GM20000 (cell line): ENCODE measurements at regions not wholly inside any gene's neighbourhood (a gene's known extent, or its start where the extent isn't known, plus 50 kb on each side); places are given as distances from the start of the nearest gene placed in this dataset.
"Not testable (repeated sequence)": the region's sequence is repeated elsewhere in the genome, so short reads cannot be mapped to it uniquely, and the experiment has no call there.

Source experiments
- DNase-seq: peaks from one replicate; pipeline ENCODE4 v3.0.0; 2012; ENCODE audit warnings: low spot score
- TF ChIP-seq, protein P1 (sequence below): IDR thresholded peaks from 2 replicates; pipeline ENCODE4 v1.5.1; 2012; ENCODE audit warnings: mild to moderate bottlenecking, control low read depth; ENCODE audit errors: extremely low read depth, missing control alignments

DNA sequence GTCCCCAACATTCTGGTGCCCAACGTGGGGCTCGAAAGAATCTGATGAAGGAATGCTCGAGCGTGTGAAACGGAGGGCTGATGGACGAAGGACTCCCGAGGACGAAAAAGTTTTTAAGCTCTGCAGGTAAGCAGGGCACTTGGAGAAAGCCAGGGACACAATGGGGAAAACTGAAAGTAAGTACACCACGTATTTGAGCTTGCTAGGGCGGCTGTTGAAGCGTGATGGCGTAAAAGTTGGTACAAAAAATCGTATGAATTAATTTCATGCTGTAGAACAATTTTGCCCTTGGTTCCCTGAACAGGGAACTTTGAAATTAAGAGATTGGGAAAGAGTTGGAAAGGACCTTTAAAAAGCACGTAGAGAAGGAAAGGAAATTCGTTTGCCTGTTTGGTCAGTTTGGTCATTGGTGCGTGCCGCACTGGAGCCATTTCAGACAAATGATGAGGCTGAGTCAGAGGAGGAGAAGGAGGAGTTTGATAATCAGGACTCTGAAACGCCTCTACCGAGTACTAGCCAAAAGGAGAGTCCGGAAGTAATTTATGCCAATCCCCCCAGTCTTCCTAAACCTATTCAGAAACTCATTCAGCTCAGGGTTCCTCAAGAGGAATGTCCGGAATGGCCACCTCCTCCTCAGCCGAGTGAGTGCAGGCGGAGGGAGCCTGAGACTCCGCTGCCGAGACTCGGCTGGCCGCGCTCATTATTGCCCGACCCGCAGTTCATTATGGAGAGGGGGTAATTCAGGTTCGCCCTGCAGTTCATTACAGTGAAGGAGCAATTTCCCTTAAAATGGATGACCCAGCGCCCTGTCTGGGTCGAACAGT lies 59.2 kb upstream of the PRSS16 start:
- TF ChIP-seq, protein P1, sequence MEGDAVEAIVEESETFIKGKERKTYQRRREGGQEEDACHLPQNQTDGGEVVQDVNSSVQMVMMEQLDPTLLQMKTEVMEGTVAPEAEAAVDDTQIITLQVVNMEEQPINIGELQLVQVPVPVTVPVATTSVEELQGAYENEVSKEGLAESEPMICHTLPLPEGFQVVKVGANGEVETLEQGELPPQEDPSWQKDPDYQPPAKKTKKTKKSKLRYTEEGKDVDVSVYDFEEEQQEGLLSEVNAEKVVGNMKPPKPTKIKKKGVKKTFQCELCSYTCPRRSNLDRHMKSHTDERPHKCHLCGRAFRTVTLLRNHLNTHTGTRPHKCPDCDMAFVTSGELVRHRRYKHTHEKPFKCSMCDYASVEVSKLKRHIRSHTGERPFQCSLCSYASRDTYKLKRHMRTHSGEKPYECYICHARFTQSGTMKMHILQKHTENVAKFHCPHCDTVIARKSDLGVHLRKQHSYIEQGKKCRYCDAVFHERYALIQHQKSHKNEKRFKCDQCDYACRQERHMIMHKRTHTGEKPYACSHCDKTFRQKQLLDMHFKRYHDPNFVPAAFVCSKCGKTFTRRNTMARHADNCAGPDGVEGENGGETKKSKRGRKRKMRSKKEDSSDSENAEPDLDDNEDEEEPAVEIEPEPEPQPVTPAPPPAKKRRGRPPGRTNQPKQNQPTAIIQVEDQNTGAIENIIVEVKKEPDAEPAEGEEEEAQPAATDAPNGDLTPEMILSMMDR = no peak
- DNase-seq = peak; percentile 61

DNA sequence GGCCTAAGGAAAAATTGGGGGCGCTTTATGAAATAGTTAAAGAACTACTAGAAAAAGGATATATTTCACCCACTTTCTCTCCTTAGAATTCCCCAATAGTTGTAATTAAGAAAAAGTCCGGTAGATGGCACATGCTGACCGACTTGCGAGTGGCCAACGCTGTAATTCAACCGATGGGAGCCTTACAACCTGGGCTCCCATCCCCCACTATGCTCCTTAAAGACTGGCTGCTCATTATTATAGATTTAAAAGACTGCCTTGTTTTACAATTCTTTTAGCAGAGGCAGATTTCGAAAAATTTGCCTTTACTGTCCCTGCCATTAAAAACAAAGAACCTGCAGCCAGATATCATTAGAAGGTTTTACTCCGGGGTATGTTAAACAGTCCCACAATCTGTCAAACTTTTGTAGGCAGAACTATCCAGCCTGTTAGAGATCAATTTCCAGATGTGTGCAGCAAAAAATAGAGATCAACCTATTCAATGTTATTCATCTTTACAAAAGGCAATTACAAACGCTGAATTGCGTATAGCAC lies 58.5 kb upstream of the PRSS16 start:
- TF ChIP-seq, protein P1 = peak; percentile 43
- DNase-seq = peak; percentile 61

DNA sequence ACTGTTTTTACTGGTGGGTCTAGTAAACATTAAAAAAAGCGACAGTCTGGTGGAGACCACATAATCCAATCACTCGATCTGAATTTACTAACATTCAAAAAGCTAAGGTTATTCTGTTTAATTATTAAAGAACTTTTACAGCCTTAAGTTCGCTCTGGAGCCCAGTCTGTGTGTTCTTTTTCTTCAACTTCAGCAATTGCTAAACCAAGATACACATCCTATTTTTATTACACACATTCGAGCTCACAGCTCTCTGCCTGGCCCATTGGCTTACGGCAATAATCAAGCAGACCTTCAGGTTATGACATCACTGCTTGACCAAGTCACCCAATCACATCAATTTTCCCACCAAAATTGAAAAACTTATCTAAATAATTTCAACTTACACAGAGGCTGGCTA lies 57.4 kb upstream of the PRSS16 start:
- TF ChIP-seq, protein P1 = no peak
- DNase-seq = no peak

DNA sequence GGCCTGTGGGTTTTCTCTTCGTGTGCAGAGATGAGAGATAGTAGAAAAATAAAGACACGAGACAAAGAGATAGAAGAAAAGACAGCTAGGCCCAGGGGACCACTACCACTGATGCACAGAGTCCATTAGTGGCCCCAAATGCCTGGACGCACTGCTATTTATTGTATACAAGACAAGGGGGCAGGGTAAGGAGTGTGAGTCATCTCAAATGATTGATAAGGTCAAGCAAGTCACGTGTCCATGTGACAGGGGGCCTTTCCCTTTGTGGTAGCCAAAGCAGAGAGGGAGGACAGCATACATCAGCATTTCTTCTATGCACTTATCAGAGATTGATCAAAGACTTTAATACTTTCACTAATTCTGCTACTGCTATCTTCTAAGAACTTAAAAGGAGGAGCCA lies 53.0 kb upstream of the PRSS16 start:
- not testable (repeated sequence) for DNase-seq

DNA sequence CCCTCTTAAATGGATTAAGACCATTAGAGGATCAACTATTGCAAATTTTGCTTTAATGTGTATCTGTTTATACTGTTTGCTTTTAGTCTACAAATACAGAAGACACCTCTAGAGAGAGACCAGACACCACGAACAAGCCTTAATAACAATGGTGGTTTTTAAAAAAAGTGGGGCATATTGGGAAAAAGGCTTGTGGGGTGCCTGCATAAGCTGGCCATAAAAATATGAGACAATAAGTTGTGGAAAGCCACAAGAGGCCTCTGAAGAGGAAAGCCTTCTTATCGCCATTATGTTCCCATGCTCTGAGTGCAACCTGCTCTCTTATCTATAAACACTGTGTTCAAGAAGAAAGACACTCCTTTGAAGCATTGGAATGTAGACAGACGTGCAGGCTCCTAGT lies 52.0 kb upstream of the PRSS16 start:
- DNase-seq = not testable (repeated sequence)
